PFSK-1 (cell line): ENCODE measurements at regions not wholly inside any gene's neighbourhood (a gene's known extent, or its start where the extent isn't known, plus 50 kb on each side); places are given as distances from the start of the nearest gene placed in this dataset.

Experiments
- FOXP2 ChIP-seq: optimal IDR thresholded peaks from 2 replicates; pipeline ENCODE3; 2011; ENCODE audit warnings: borderline replicate concordance, control low read depth, inconsistent platforms; ENCODE audit not compliant: insufficient read depth; ENCODE audit errors: extremely low read length, extremely low read depth
- POLR2AphosphoS5 ChIP-seq: IDR thresholded peaks from 2 replicates; pipeline ENCODE4 v1.6.1; 2012; ENCODE audit warnings: low read depth, mild to moderate bottlenecking, control low read depth, low read length, moderate library complexity
- SIN3A ChIP-seq: IDR thresholded peaks from 2 replicates; pipeline ENCODE4 v1.6.1; 2012; ENCODE audit warnings: mild to moderate bottlenecking, low read length, moderate library complexity, borderline replicate concordance; ENCODE audit not compliant: insufficient read depth
- TAF1 ChIP-seq: IDR thresholded peaks from 2 replicates; pipeline ENCODE4 v1.6.1; 2012; ENCODE audit warnings: low read length, control low read depth, borderline replicate concordance; ENCODE audit not compliant: insufficient read depth
- TF ChIP-seq, protein P1 (sequence below), 2 experiments: IDR thresholded peaks; 2 replicates each; pipeline versions ENCODE4 v1.6.1 to v1.8.0; 2011 to 2012; ENCODE audit warnings: low read depth in 2 of 2, low read length in 2 of 2, control low read depth in 1 of 2, inconsistent platforms in 1 of 2, mild to moderate bottlenecking in 1 of 2, moderate library complexity in 1 of 2; ENCODE audit not compliant: insufficient read depth in 1 of 2

DNA sequence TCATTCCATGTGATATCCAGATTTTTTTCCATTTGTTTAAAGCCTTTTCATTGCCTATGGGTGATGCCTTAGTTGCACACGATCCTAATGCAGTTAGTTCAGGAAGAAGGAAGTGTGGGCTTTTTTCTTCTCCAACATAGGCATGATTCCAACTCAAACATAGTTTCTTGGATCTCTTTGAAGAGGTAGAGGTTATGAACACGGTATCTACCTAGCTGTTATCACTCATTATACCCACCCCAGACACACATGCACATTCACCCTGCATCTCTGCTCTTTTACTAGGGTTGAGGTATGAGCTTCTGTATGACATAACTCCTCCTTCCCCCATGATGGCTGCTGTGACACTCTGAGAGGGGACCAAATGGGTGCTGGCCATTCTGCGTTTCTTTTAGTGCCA is 122.1 kb upstream of the ZNF648 start:
- TF ChIP-seq SIN3A: no peak
- TF ChIP-seq FOXP2: no peak
- TF ChIP-seq TAF1: no peak
- TF ChIP-seq, protein P1, sequence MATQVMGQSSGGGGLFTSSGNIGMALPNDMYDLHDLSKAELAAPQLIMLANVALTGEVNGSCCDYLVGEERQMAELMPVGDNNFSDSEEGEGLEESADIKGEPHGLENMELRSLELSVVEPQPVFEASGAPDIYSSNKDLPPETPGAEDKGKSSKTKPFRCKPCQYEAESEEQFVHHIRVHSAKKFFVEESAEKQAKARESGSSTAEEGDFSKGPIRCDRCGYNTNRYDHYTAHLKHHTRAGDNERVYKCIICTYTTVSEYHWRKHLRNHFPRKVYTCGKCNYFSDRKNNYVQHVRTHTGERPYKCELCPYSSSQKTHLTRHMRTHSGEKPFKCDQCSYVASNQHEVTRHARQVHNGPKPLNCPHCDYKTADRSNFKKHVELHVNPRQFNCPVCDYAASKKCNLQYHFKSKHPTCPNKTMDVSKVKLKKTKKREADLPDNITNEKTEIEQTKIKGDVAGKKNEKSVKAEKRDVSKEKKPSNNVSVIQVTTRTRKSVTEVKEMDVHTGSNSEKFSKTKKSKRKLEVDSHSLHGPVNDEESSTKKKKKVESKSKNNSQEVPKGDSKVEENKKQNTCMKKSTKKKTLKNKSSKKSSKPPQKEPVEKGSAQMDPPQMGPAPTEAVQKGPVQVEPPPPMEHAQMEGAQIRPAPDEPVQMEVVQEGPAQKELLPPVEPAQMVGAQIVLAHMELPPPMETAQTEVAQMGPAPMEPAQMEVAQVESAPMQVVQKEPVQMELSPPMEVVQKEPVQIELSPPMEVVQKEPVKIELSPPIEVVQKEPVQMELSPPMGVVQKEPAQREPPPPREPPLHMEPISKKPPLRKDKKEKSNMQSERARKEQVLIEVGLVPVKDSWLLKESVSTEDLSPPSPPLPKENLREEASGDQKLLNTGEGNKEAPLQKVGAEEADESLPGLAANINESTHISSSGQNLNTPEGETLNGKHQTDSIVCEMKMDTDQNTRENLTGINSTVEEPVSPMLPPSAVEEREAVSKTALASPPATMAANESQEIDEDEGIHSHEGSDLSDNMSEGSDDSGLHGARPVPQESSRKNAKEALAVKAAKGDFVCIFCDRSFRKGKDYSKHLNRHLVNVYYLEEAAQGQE (IDR thresholded peaks at IDR 0.05; ENCODE audit: insufficient read depth in 1 of 2, low read depth in 2 of 2, low read length in 2 of 2): no peak
- no peak for TF ChIP-seq POLR2AphosphoS5

DNA sequence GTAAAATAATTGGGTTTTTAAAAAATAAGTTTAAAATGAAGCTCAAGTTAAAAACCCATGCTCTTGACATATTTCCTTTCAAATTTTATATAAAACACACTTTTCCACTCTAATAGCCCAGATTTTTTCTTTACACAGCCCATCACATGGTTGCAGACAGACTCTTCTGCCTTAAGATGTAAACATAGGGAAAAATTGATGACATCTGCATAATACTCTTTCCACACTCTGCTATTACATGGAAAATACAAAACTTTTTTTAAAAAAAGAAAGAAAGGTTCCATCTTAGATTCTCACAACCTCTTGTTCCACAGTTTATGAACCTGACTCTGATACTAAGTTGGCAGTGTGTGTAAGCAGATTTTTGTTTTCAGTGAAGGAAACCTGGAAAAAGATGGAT is 120.8 kb upstream of the ZNF648 start:
- TF ChIP-seq TAF1 (no peak), SIN3A (no peak), FOXP2 (no peak), POLR2AphosphoS5 (no peak)
- TF ChIP-seq, protein P1 (IDR thresholded peaks at IDR 0.05; ENCODE audit: insufficient read depth in 1 of 2, low read depth in 2 of 2, low read length in 2 of 2): no peak

DNA sequence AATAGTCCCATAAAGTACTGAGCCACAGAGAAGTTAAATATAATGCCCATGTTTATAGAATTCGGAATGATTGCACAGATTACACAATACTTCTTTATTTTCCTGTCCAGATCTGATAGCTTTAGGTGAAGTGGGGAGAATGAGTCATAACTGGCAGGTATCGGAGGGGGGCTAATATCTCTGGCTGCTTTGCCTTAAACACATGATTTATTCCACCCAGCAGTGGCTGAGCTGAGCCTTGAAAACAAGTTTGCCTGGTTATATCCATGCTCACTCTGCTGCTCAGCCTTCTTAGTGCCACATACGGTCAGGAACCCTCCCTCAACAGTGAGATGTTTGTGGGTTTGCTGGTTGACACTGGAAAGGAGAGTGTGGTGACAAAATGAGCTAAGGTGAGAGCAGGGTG is 119.7 kb upstream of the ZNF648 start:
- TF ChIP-seq SIN3A (no peak), FOXP2 (no peak), TAF1 (no peak), POLR2AphosphoS5 (no peak)
- TF ChIP-seq, protein P1 (IDR thresholded peaks at IDR 0.05; ENCODE audit: insufficient read depth in 1 of 2, low read depth in 2 of 2, low read length in 2 of 2): no peak

DNA sequence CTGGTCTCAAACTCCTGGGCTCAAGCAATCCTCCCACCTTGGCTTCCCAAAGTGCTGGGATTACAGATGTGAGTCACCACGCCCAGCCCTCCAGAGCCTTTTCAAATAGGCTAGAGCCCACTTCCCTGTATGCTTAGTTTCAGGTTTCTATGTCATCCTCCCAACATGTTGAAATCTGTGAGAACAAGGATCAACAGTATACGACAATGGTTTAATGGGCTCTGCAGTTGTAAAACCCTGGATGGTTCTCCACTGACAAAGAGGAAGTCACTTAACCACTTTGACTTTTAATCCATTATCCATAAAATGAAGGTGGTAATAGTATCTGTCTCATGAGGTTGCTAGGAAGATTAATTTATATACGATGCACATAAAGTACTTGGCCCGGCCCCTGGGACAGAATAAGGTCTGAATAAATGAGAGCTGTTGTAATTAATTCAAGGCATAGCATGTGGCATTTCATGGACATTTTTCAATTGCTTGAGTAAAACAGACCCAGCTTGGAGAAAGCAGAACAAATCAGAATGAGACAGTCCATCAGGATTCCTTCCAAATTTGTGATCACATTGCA is 113.9 kb upstream of the ZNF648 start:
- TF ChIP-seq SIN3A (no peak), FOXP2 (no peak), TAF1 (no peak), POLR2AphosphoS5 (no peak)
- TF ChIP-seq, protein P1 (IDR thresholded peaks at IDR 0.05; ENCODE audit: insufficient read depth in 1 of 2, low read depth in 2 of 2, low read length in 2 of 2): no peak

DNA sequence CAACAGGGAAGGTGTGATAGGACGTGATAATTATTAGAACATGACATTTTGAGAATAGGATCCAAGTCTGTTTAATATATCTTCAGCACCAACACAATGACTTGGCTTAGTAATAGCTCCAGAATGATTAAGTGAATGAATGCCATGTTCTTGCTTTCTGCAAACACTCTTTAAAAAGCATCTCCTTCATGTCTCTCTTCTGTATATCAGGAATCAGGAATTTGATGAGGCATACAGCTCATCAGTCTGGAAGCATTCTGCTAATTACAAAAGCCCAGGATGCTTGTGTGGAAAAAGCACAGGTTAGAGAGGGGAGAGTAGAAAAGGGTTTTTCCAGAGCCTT is 113.0 kb upstream of the ZNF648 start:
- TF ChIP-seq TAF1 (no peak), FOXP2 (no peak), SIN3A (no peak), POLR2AphosphoS5 (no peak)
- TF ChIP-seq, protein P1 (IDR thresholded peaks at IDR 0.05; ENCODE audit: insufficient read depth in 1 of 2, low read depth in 2 of 2, low read length in 2 of 2): no peak
